SH-SY5Y (cell line): ENCODE measurements at regions not wholly inside any gene's neighbourhood (a gene's known extent, or its start where the extent isn't known, plus 50 kb on each side); places are given as distances from the start of the nearest gene placed in this dataset.

ENCODE experiments used
- GATA2 ChIP-seq: IDR thresholded peaks from 2 replicates; pipeline ENCODE4 v1.6.1; 2011; ENCODE audit warnings: mild to moderate bottlenecking, low read depth, low read length
- GATA3 ChIP-seq: IDR thresholded peaks from 2 replicates; pipeline ENCODE4 v1.6.1; 2011; ENCODE audit warnings: low read depth, mild to moderate bottlenecking, low read length, moderate library complexity

DNA sequence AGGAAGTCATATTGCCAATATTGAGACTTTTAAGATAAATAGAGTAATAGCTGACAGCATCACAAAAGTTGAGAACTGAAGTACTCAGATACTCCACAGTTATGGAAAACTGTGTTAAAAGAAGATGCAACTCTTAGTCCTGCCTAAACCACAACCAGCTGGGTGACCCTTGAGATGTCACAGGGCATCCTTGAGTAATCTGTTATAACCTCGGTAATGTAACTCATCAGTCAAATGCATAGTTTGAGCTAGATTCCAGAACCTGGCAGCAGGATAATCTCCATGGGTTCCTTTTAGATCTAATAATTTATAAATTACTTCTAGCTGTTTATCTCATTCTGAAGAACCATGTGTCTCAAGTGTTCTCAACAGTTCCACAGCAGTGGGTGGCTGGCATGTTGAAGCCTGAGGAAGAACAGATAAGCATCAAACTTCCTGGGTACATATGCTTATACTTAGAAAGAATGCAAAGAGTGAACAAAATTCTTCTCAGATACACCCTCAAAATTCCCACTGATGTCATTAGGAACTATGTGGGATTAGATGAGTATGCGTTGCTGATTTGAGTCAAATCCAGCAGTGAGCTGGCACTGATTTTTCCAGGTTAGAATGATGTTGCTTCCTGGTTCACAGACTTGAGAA, 304.1 kb upstream of the ERBB4 start:
- TF ChIP-seq GATA2 (no peak), GATA3 (no peak)
